HG03354 (cell line): ENCODE measurements at regions not wholly inside any gene's neighbourhood (a gene's known extent, or its start where the extent isn't known, plus 50 kb on each side); places are given as distances from the start of the nearest gene placed in this dataset.

Source experiments
- ATAC-seq: cut with Tn5 transposase; IDR thresholded peaks from one replicate; pipeline ENCODE4 v1.9.1; 2021; ENCODE audit warnings: mild to moderate bottlenecking; ENCODE audit not compliant: unreplicated experiment, poor library complexity, severe bottlenecking

DNA sequence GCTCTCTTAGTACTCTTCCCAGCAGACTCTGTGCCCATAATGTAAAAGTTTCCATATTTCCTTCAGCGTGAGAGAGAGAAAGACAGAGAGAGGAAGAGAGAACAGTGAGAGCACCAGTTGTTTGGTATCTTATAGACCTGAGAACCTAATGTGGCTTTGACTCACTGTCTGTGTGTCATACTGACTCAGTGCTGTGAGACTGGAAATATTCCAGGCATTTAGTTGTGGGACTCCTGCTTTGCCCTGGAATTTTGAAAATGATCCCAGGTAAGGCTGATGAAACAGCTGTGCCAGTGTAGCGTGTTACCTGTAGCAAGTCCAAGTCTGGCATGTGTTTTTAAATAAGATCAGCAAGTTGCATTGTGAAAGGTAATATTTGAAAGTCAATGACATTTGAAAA lies 87.9 kb upstream of the KCNH7 start:
- ATAC-seq = no peak

DNA sequence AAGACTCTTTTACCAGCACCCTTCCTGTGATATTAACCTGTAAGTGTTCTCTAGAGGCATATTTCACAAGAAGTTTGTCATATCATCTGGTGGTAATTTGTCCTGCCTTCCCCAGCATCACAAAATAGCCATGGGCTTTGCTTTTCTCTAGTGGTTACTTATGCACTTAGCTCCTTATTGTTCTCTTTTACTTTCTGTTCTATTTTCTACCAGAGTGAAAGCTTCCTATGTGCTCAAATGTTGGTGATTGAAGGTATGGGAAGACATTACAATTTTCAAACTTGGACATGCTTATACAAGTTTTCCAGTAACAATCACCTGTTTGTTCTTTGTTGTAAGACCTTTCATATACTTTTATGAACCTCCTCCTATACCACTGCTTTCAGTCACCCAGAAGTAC lies 87.0 kb upstream of the KCNH7 start:
- ATAC-seq = no peak

DNA sequence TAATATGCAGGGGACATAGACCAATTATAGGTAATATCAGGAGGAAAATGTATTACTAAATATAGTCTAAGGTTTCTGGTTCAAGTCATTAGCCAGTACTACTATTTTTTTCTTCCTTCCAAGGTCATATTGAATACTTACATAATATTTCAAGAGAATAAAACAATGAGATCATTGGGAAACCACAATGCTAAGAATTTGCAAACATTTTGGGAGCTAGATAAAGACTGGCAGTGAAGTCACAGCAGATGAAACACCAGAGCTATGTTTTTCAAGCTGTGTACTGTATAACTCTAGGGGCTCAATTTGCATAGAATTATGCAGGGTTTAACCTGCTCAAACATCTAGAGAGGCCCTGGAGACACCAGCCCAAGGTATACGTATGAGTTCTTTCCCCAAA lies 80.5 kb upstream of the KCNH7 start:
- ATAC-seq = no peak

DNA sequence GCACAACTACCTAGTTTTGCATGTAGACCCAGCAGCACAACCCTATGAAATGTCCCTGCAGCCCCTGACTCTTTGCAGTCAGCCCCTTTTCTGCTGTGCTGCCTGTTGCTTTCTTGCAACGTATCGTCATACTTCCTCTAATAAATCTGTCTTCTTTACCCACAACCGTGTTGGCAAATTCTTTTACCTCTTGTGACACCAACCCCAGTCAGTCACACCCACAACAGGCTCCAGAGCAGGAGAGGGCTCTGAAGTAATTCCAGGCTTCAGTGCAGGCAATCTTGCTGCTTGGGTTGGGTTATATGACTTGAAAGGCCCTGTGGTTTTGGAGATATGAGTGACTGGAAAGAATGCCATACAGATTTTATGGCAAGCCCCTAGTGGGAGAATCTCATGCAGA lies 79.1 kb upstream of the KCNH7 start:
- no peak for ATAC-seq

DNA sequence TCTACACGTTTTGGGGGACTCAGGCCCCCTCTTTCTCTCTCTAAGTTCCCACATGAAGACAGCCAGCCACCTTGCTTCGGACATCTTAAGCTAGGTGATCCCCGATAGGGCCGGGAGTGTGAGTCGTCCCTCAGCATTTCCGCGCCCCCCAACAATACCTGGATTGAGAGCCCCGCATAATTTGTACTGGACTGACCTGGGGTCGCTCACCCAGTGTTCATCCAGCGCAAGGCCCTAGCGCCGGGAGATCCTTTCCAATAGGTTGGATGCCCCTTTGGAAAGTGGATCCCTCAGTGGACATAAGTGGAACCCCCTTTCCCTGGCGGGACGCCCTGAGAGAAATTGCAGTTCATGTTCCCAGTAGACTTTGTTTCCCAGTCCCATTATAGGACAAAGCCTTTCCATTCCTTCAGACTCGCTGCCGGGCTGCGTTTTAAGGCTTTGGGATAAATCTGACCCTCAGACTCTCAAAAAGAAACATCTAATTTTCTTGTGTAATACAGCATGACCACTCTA lies 77.8 kb upstream of the KCNH7 start:
- no peak for ATAC-seq

DNA sequence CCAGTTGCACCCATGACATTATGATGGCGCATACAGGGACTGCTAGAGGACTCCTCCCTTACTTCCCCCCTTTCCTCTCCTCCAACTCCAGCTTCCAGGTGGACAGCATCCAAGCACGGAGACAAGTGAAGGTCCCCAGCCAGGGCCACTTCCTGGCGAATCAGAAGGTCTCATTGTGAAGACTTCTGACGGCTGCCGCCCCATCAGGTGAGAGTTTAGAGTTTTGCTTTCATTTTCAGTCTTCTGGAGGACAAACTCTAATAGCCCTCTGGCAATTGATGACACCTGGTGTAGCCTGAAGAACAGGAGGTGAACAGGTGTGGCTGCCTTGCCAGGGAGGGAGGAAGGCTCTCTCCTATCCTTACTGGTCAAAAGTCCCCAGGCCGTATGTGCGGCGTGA lies 77.3 kb upstream of the KCNH7 start:
- ATAC-seq = no peak

DNA sequence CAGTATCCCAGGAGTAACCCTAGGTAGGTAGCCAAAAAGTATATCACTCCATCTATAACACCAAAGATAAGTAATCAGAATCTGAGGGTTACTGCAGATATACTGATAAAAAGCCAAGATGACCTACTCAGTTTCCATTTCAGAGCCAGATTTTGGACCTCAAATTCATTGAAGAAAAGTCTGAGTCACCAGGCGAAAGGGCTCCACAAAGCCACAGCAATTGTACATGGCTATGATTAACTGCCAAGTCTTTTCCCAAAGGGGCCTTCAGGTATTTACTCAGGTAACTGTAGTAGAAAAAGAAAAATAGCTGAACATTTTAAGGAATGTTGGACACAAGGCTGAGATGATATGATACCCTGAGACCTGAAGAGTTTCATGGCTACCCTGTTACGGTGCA lies 75.6 kb upstream of the KCNH7 start:
- no peak for ATAC-seq

DNA sequence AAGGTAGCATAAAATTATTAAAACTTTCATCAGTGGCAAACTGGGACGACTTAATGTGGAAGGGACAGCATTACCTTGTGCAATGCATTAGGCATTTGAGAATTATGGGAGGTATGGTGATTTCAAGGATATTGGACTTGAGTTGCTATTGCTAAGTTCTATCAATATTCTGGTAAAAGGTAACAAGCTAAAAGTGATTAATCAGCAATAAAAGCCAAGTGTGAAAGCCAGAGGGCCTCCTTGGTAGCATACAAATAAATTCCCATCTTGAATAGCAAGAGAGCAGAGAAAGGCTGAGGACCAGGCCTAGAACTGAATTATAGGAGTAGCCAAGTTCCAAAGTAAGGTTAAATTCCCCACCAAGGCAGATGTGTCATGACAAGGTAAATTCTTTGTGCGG lies 74.2 kb upstream of the KCNH7 start:
- ATAC-seq = no peak

DNA sequence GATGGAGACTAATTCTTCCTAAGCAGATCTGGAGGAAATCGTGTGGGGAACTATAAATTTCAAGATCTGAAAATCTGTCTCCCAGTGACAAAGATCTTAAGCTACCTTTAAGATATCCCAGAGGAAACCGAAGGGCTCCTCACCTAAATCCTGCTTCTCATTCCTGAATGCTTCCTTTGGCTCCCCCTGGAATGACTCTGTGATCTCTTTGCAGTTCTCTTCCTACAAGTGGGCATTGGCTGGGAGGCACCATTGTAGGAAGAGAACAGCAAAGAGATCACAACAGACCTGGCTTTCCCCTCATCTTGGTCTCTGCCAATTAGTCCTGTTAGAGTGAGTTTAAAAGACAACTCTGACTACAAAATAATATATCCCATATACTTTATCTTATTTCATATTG lies 70.0 kb upstream of the KCNH7 start:
- ATAC-seq = no peak

DNA sequence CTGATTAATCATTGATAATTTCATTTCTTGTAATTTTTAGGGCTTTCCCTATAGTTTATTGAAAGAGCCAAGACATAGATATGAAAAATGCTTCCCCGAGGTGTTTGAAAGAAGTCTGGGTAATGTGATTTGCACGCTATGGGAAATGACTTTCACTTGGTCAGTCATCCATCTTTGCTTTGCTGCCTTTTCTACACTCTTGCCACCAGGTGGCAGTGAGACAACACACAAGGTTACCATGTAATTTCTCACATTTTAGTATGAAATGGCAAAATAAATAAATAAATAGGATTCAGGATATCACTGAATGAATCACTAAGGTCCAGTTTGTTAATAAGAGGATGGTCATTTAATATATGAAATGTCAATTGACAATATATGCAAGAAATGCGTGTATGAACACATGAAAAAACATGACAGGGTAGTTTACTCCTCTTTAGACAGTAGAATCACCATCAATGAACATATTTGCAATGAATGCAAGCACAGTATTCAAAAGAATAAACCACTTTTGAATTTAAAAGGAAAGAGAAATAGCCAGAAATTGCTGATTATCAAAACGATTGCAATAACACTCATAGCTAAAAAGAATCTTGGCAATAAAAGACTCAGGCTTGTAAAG lies 52.2 kb upstream of the KCNH7 start:
- peak; percentile 96 for ATAC-seq

DNA sequence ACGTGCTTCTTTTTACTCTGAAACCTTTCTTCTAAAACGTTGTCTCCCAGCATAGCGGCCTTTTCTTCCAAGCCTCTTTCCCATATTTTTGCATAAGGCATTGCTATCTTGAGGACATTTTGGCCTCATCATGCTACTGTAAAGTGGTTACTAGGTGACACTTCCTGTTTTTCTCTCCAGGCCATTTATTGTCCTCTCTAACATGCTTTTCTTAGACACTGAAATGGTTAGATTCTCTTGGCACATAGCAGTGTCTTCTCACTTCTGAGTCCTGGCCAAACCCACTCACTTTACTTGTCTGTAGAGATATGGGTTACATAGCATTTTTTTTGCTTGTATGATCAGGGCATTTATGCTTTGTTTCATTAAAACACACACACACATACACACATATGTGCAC lies 50.1 kb upstream of the KCNH7 start:
- peak; percentile 51 for ATAC-seq
